LNCAP (cell line): ENCODE measurements at regions not wholly inside any gene's neighbourhood (a gene's known extent, or its start where the extent isn't known, plus 50 kb on each side); places are given as distances from the start of the nearest gene placed in this dataset.

Experiments used
- CTCF ChIP-seq: fragments of 450-650 bp; IDR thresholded peaks from 2 replicates; pipeline ENCODE4 v1.5.1; 2017; ENCODE audit warnings: mild to moderate bottlenecking

- no peak for TF ChIP-seq CTCF
Measured at GRCh38 chr14:22010545-22011252, 337.1 kb upstream of the OR4E1 start.

- no peak for TF ChIP-seq CTCF
Measured at GRCh38 chr14:22008766-22009165, 335.1 kb upstream of the OR4E1 start.

GRCh38 chr14:22007784-22008412 is 334.3 kb upstream of the OR4E1 start:
- no peak for TF ChIP-seq CTCF

GRCh38 chr14:22007363-22007762 is 333.7 kb upstream of the OR4E1 start:
- no peak for TF ChIP-seq CTCF

- TF ChIP-seq CTCF = no peak
Measured at GRCh38 chr14:22003461-22003860, 329.8 kb upstream of the OR4E1 start.

GRCh38 chr14:22002860-22003284 is 329.3 kb upstream of the OR4E1 start:
- peak; percentile 64 for TF ChIP-seq CTCF

GRCh38 chr14:21999402-21999801 is 325.8 kb upstream of the OR4E1 start:
- no peak for TF ChIP-seq CTCF
